Stimulated activated CD4-positive, alpha-beta T cell treated with anti-CD3 and anti-CD28 coated beads, Interleukin-2, amount 100 ng/mL, for 24 hours (primary cell): ENCODE measurements at regions not wholly inside any gene's neighbourhood (a gene's known extent, or its start where the extent isn't known, plus 50 kb on each side); places are given as distances from the start of the nearest gene placed in this dataset.

Experiments used
- DNase-seq, 2 donors: peaks; one replicate each; pipeline ENCODE4 v3.0.0-alpha.2; 2020

- no peak for DNase-seq
Observed at GRCh38 chr3:135755330-135756105, 210.0 kb upstream of the PPP2R3A start.

DNA sequence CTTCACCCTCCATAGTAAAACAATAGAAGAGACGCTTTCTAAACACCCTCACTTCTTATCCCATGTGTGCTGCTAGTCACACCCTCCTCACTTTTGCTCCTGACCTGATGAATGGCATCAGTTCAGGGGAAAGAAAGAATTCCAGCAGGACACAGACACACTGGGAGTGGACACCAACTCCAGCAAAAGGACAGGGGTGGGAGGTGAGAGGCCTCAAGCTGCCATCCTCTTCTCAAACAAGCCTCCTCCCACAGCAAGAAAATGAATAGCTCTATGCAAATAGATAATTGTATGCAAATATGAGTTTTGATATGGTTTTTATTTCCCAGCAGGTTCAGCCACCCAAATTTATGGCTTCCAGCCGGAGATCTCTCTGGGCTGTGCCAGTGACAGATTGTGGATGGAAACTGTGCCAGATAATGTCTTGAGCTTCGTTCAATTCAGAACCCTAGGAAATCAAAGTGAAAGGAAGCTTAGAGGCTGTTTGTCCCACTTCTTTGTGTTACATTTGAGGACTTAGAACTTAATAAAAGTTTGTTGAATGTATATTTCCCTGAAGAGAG is 209.3 kb upstream of the PPP2R3A start:
- DNase-seq = no peak

DNA sequence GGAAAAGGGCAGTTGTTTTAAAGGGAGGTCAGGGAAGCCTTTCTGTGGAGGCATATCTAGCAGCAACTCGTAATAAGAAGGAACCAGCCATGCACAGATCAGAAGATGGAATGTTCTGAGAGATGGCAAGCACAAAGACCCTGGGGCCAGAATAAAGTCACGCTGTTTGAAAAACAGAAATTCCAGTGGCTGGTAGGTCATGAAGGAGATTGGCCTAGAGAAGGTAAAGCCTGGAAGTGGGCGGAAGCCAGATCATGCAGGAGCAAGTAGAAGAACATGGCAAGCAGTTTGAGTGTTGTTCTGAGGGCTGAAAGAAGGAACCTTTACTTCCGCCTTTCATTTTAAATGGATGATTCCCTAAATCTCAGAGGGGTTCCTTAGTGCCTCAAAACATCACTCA is 208.1 kb upstream of the PPP2R3A start:
- no peak for DNase-seq

DNA sequence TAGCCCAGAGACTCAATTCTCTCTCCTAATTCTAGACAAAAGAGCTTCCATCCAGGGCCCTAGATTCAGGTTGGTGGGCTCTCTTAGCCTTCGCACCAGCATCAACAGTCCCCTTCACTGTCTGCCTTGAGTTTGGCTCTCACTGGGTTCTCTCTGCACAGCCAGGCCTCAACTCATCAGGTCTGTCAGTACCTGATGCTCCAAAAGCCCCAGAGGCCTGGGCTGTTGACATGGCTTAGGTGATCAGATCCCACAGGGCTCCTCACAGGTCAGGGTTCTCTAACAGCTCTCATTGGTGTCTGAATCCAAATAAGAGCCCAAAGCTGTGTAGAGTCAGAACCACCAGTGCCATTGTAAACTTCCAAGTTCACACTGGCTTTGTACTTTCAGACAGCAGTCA is 206.6 kb upstream of the PPP2R3A start:
- no peak for DNase-seq

DNA sequence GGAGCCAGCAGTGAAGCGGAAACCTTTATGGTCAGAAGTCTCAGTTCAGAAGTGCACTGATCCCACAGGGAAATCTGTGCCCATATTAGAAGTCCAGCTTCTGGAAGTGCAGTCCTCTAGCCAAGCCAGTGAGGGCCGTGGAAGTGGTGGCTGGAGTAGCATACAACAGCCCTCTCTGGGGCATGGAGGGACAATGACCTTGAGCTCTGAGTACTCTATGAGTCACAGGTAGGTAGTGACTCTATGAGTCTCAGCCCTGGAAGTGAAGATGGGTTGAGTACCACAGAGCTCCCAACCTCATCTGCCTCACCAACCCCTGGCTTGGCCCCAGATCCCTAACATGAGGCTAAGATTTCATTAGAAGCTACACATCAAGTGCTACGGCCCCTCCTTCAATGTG is 205.9 kb upstream of the PPP2R3A start:
- no peak for DNase-seq

DNA sequence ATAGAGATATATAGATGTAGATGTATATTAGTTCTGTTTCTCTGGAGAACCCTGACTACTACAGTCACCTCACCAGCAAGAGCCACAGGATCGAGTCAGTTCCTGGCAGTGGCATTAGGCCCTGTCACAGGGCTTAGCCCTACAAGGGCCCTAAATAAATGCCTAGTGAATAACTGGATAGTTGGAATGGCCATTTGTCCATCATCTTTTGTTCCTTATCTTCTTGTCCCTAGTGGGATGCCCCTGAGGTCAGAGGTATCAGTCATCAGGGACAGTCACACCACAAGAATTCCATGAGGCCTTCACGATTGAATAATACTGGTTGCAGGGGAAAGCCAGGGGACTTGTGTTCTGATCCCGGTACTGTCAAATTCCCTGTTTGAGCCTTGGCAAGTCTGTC is 204.9 kb upstream of the PPP2R3A start:
- DNase-seq = no peak

GRCh38 chr3:135762188-135762856 is 203.2 kb upstream of the PPP2R3A start:
- no peak for DNase-seq

GRCh38 chr3:135766115-135766514 is 199.4 kb upstream of the PPP2R3A start:
- DNase-seq = no peak

DNA sequence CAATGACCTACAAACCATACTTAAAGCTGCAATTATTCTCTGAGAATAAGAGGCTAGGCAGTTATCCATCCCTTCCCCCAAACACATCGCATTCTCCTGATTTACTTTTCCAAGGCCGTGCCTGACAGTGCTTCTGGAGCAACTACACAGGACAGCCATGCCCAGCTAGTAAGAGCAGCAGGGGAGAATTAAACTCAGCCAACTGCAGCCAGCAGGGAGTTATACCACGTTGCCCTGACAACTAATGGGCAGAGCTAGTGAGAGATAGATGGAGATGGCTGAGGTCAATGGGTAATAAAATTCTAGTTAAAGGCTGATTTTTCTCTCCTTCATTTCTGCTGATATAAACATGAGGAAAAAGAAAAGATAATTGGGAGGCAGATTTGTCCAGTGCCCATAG is 193.8 kb upstream of the PPP2R3A start:
- no peak for DNase-seq

GRCh38 chr3:135779024-135779423 is 186.5 kb upstream of the PPP2R3A start:
- no peak for DNase-seq

DNA sequence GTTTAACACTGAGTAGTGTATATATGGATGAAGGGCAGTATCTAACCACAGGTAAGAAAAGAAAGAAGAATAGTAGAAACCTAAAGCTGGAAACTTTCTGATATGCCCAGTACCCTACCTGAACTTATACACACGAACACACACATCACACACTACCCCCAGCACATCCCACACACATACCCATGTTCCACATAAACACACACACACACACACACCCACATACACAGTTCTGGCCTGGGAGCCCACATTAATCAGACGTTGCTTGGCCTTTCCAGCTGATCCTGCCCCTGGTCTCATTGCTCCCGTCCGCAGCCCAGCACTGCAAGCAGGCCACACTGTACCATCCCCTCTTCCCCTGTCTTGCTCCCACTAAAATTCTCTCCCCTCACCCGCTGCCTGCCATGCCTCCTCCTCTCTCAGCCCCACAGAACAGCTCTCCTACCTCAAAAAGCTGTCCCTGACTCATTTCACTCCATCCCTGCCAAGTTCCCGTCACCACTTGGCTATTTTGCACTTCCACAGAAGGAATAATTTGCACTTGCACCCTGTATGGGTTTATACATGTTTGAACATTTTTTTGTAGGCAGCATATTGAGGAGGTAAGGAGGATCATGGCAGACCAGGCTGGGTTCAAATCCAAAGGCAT is 185.8 kb upstream of the PPP2R3A start:
- no peak for DNase-seq

DNA sequence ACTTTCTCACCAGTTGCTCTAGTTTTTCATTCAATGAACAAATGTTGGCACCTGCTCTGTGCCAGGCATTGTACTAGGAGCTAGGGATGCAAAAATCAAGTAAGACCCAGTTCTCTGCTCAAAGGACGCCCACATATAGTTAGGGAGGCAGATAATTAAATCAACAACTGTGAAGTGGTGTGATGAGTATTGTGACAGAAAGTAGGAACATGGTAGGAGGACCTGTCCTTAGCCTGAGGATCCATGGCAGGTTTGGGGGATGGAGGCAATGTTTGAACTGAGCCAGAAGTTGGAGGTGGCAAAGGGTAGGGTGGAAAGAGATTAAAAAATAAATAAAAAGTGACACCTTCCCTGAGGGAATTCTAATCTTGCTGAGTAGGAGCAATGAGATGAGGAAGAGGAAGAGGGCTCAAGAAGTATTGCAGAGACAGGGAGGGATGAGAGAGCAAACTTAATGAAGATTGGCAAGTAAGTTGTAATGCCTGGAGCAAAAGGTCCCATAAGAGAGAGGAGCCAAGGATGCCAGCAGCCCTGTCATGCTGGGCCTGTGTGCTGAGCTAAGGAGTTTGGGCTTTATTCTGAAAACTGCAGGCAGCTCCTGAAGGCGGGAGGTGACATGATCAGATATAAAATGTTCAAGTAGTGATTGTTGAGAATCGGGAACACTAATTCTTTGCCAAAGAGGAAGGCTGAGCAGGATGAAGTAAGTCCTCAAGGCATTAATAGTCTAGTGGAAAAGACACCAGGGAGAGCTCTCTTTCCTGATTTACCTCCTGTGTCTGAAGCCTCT is 184.3 kb upstream of the PPP2R3A start:
- no peak for DNase-seq

DNA sequence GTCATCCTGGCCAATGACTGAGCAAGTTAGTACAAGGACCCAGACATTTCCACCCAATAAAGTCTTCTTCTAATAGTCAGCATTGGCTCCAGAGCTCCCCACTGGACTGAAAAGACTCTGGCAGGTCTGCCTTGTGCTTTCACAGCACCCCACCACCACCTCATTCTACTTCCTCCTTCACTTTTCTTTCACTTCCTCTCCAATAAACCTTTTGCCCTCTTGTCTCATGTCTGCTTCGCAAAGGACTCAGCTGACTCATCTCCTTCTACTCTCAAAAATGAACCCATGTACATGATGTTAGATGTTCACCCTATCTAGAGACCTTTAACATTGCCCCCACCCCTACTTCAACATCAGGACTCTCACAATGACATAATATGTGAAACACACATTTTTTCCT is 181.0 kb upstream of the PPP2R3A start:
- DNase-seq = no peak

DNA sequence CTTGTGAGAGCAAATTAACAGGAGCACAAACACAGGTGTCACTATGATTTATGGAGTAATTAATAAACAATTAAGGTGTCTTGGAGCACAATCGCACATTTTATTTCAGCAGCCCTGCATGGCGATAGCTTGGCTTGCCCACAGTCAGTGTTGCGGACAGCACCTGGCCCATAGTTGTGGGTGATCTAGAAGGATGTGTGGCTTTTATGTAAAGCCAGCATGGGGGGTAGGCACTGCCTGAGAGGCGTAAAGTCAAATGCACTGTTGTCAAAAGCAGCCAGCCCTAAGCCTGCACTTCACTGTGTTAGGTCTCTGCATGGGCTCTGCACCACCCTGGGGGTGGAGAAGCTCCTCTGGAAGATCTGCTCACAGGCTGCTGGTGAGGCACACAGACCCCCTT is 177.4 kb upstream of the PPP2R3A start:
- DNase-seq = no peak

DNA sequence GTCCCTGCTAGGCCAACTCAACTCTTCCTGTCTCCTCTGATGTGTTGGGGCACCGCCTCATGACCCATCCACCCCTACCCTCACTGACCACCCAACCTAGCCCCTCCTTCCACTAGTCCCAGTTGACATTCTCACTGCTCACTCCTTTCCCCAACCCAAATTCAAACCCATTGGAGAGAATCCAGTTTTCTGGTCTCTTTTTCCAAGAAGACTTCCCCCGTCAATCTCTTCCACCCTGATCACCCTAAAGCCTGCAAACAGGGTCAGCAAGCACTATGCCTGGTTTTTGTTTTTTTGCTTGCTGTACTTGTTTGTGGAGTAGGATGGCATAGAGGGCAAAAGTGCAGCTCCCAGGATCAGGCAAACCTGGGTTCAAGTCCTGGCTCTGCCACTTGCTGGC is 176.6 kb upstream of the PPP2R3A start:
- DNase-seq = no peak

DNA sequence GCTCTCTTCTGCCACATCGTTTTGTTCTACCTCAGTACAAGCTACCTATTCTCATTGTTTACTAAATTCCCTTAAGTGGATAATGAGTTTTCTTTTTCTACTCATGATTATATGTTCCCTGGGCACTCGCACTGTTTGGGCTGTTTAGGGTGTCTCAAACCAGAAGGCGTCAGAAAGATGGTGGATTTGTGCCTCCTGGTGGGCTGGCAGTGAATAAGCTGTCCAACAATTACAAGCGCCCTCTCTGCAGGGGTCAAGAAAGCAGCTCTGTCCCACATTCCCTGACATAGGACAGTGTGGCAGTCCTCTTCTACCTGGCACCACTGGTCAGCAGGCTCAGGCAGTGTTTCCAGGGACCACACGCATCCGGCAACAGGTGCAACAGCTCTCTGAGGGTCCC is 173.4 kb upstream of the PPP2R3A start:
- DNase-seq = no peak

GRCh38 chr3:135792858-135793475 is 172.6 kb upstream of the PPP2R3A start:
- no peak for DNase-seq

- DNase-seq = no peak
Observed at GRCh38 chr3:135800071-135800549, 165.4 kb upstream of the PPP2R3A start.

- DNase-seq = no peak
Observed at GRCh38 chr3:135801018-135801417, 164.5 kb upstream of the PPP2R3A start.

- no peak for DNase-seq
Observed at GRCh38 chr3:135802171-135802570, 163.4 kb upstream of the PPP2R3A start.

DNA sequence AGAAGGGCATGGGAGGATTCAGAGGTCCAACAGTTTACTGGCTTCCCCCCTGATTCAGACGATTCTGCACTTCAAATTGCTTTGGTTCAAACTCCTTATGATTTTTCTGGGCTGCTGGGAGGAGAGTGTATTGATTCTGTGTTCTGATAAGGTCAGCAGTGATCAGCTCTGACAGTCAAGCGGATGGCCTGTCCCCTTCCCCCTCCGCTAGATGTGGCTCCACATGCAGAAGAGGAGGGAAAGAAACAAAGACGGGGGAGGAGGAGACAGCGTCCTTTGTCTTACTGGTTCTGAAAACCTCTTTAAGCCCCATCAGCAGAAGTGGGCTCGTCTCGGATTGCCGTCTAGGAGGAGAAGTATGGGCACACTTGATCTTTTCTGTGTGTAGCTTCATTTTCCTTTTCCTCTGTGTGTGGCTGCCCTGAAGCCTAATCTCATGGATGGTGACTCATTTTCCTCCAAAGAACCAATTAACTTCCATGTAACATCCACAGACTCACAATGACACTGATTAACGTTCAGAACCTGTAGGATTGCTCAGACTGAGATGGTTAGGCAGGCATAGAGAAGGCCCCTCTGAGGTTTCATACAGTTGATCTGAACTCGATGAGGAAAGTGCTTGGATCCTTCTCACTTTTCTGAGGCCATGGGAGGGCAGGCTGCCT is 162.4 kb upstream of the PPP2R3A start:
- no peak for DNase-seq

DNA sequence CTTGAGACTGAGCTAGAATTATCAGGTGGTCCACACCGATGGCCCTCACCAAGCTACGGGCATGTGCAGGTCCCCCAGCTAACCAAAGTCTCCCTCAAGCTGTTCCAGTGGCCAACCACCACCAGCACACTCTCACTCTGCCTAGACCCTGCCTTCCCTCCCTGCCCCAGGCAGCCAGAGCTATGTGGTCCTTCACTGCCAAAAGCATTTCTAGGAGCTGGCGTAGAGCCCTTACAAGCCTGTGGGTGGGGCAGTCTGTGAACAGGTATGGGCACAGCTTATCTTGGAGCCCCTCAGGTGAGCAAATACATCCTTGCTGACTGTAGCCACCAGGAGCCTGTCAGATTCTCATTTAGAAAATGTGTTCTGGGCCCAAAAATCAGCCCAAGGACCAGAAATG is 159.8 kb upstream of the PPP2R3A start:
- DNase-seq = no peak
